ENCODE measurements at regions not wholly inside any gene's neighbourhood (a gene's known extent, or its start where the extent isn't known, plus 50 kb on each side); places are given as distances from the start of the nearest gene placed in this dataset.

DNA sequence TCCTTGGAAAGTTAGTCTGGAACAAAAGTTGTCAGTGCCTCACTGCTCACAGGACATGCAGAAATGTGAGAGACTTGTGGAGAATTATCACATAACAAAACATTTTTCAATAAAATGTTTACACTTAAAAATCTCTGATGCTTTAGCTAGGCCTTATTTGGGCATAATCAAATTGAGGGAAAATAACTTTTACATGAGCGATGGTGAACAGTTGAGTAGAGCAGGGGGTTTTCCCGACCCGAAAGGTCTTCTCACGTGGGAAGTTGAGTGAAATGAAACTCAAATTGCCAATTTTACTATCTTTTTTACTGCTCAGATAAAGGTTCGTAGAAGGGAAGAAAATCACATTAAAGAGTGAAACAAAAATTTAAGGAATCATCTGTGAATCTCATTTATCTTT is 465.6 kb downstream of the MTX2 start:
- Mint-ChIP-seq H3K4me1 (ENCODE audit: low read depth) (no peaks in the 10 kb centered on the region), H3K27ac (no peak overlapping the region), H3K9me3 (no peaks in the 10 kb centered on the region), H3K27me3 (no peaks in the 10 kb centered on the region), H3K4me3 (no peak overlapping the region), H3K36me3 (ENCODE audit: low read depth) (no peaks in the 10 kb centered on the region)
- intact Hi-C loops (cut with micrococcal nuclease), result no loop called here

DNA sequence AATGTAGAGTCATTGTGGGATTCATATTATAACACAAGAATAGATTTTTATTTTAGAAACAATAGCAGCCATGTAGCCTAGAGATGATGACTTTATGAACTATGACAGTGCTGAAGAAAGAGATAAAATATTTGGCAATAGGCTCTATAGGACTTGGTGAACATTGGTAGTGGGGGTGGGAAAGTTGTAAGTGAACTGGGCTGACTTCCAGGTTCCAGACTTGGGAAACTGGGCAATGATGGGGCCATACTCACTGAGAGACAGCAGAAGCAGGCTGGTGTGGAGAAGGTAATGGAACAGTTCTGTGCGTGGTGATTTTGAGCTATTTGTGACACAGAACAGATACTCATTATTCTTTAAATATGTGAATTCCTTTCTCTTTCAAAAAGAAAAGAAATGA is 470.3 kb upstream of the HNRNPA3 start:
- Mint-ChIP-seq H3K36me3 (ENCODE audit: low read depth) (no peaks in the 10 kb centered on the region), H3K27ac (no peak overlapping the region), H3K9me3 (no peaks in the 10 kb centered on the region), H3K4me3 (no peak overlapping the region), H3K4me1 (ENCODE audit: low read depth) (no peaks in the 10 kb centered on the region), H3K27me3 (no peaks in the 10 kb centered on the region)
- intact Hi-C loops (cut with micrococcal nuclease), result no loop called here

DNA sequence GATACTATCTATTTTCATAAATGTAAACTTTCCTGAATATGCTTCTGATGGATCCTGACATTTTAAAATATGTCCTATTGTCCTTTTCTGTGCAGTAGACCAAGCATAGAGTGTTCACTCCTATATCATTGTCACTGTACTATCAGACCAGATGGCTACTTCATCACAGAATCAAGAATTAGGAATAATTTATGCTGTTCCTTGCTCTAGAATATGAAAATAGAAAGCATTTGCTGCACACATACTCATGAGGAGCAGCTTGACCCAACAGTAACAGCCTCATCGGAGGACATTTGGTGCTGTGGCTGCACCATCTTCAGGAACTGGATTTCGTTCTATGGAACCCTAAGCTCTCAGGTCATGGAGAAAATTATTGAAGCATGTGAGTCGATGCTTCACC is 468.9 kb upstream of the HNRNPA3 start:
- Mint-ChIP-seq H3K9me3 (no peaks in the 10 kb centered on the region), H3K27me3 (no peaks in the 10 kb centered on the region), H3K27ac (no peak overlapping the region), H3K36me3 (ENCODE audit: low read depth) (no peaks in the 10 kb centered on the region), H3K4me3 (no peak overlapping the region), H3K4me1 (ENCODE audit: low read depth) (no peaks in the 10 kb centered on the region)
- intact Hi-C loops (cut with micrococcal nuclease), result no loop called here

DNA sequence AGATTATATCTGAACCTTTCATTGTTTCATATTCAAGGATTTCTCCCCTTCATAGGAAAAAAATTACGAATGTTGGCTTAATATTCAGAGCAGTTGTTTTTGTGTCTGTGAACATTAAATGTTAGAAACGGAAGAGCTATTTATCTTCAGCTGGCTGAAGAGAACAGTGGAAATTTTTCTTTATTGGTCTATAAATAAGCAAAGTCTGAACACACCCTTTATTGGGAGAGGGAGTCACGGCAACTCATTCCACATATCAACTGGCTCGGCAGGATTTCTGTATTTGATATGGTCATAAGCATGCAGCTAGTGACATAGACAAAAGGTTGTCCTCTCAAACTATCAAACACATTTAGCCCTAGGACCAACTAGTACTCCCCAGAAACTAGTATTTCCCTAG is 468.4 kb upstream of the HNRNPA3 start:
- H3K4me1 Mint-ChIP-seq (ENCODE audit: low read depth), result no peaks in the 10 kb centered on the region
- intact Hi-C loops (cut with micrococcal nuclease), result no loop called here
- no peak overlapping the region for H3K27ac Mint-ChIP-seq
- H3K4me3 Mint-ChIP-seq, result no peak overlapping the region
- no peaks in the 10 kb centered on the region for H3K27me3 Mint-ChIP-seq
- H3K36me3 Mint-ChIP-seq (ENCODE audit: low read depth), result no peaks in the 10 kb centered on the region
- H3K9me3 Mint-ChIP-seq, result no peaks in the 10 kb centered on the region

DNA sequence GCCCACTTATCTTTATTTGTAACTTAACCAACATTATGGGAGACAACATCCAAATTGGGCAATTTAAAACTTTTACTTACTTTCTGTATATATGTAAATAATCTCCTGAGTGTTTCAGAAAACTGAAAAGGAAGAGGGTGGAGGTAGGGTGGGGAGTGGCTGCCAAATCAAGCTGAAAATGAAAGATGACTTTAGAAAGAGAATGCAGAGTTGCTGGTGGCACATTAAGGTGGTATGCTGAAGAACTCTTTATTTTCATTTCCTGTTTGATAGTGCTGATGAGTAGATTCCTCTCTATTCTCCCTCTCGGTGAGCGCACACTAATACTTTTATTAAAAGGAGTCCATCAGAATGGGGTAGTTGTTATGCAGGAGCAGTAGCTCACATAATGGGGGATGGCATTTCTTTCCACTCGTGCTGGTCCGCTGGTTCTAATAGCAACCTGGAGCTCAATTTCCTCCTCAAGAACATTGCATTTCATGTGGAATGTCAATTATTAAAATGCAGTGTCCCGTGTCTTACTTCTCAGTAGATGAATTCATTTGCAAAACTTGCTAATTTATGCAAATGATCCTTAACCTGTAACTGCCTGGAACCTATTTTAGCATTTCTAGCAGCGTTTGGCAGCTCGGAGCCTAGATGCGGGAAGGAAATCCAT is 466.9 kb upstream of the HNRNPA3 start:
- H3K4me1 Mint-ChIP-seq (ENCODE audit: low read depth), result no peaks in the 10 kb centered on the region
- intact Hi-C loops (cut with micrococcal nuclease), result no loop called here
- H3K36me3 Mint-ChIP-seq (ENCODE audit: low read depth), result no peaks in the 10 kb centered on the region
- no peaks in the 10 kb centered on the region for H3K9me3 Mint-ChIP-seq
- no peak overlapping the region for H3K27ac Mint-ChIP-seq
- no peak overlapping the region for H3K4me3 Mint-ChIP-seq
- no peaks in the 10 kb centered on the region for H3K27me3 Mint-ChIP-seq

DNA sequence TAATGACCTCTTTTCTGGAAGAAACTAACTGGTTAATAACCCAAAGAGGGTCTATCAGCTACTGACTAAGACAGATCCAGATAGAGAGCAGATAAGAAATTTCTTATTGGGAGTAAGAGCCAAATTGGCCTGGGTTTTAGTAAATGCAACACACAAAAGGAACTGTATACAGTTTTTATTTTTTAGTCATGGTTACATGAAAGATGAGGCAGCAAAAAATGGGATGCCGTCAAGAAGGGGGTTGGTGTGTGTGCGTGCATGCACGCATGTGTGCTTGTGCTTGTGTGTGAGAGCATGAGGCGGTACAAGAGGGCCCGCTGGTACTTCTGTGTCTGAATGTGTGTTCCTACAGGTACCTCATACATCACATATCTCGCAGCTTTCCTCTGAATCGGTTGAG is 466.2 kb upstream of the HNRNPA3 start:
- H3K4me1 Mint-ChIP-seq (ENCODE audit: low read depth), result no peaks in the 10 kb centered on the region
- H3K4me3 Mint-ChIP-seq, result no peak overlapping the region
- H3K27ac Mint-ChIP-seq, result no peak overlapping the region
- no peaks in the 10 kb centered on the region for H3K36me3 Mint-ChIP-seq (ENCODE audit: low read depth)
- H3K9me3 Mint-ChIP-seq, result no peaks in the 10 kb centered on the region
- H3K27me3 Mint-ChIP-seq, result no peaks in the 10 kb centered on the region
- intact Hi-C loops (cut with micrococcal nuclease), result no loop called here

DNA sequence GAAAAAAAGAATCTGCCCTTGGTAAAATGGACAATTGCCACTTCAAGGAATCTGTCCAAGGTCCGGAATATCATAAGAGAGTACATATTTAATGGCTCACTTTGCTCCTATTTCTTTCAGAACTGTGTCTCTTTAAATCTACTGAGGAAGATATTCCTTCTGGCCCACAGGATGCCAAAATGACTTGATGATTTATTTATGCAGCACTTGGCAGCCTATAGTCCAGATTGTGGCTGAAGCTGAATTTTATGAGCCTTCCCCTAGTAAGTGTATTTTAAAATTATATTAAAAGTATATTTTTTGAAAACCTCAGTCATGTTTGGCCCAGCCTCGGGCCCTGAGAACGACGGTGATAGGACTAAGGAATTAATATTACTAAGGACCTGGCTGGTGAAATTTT is 465.1 kb upstream of the HNRNPA3 start:
- Mint-ChIP-seq H3K4me3 (no peak overlapping the region), H3K27me3 (no peaks in the 10 kb centered on the region), H3K27ac (no peak overlapping the region), H3K4me1 (ENCODE audit: low read depth) (no peaks in the 10 kb centered on the region), H3K36me3 (ENCODE audit: low read depth) (no peaks in the 10 kb centered on the region), H3K9me3 (no peaks in the 10 kb centered on the region)
- intact Hi-C loops (cut with micrococcal nuclease), result no loop called here

DNA sequence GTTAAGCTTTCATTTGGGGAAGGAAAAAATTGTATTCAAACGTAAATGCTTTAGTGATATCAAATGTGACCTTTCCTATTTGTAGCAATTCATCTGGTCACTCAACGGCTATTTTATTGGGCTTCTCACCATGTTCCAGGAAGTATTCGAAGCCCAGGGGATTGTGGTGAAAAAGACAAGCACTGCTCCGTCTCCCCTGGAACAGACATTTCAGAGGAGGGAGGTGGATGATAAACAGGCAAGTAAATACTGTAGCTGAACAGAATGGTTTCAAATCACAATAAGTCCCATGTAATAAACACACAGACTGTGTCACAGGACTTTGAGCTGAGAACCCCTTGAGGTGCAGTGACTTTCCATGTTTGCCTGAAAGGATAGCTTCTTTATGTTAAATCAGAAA is 464.7 kb upstream of the HNRNPA3 start:
- no peak overlapping the region for H3K27ac Mint-ChIP-seq
- no peaks in the 10 kb centered on the region for H3K27me3 Mint-ChIP-seq
- no peaks in the 10 kb centered on the region for H3K36me3 Mint-ChIP-seq (ENCODE audit: low read depth)
- H3K9me3 Mint-ChIP-seq, result no peaks in the 10 kb centered on the region
- H3K4me1 Mint-ChIP-seq (ENCODE audit: low read depth), result no peaks in the 10 kb centered on the region
- no peak overlapping the region for H3K4me3 Mint-ChIP-seq
- intact Hi-C loops (cut with micrococcal nuclease), result no loop called here

DNA sequence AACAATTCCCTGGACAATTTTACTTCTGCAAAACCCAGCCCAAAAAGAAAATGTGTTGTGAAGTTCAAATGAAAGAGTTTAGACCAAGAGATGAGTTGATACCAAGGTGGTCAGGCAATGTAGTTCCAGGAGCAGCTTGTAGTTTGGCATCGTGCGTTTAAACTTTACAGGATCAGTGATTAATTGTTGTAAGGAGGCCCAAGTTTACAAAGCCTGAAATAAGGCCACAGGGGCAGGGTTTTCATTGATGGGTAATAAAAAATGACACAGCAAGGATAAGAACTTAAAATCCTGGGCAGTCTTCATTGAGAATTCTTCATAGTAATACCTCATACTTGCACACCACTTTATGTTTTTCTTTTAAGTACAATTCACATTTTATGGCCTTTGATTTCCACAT is 463.9 kb upstream of the HNRNPA3 start:
- no peak overlapping the region for H3K4me3 Mint-ChIP-seq
- H3K27ac Mint-ChIP-seq, result no peak overlapping the region
- intact Hi-C loops (cut with micrococcal nuclease), result no loop called here
- peaks cover 3% of the 10 kb centered on the region for H3K4me1 Mint-ChIP-seq (ENCODE audit: low read depth)
- no peaks in the 10 kb centered on the region for H3K36me3 Mint-ChIP-seq (ENCODE audit: low read depth)
- H3K27me3 Mint-ChIP-seq, result no peaks in the 10 kb centered on the region
- H3K9me3 Mint-ChIP-seq, result no peaks in the 10 kb centered on the region

DNA sequence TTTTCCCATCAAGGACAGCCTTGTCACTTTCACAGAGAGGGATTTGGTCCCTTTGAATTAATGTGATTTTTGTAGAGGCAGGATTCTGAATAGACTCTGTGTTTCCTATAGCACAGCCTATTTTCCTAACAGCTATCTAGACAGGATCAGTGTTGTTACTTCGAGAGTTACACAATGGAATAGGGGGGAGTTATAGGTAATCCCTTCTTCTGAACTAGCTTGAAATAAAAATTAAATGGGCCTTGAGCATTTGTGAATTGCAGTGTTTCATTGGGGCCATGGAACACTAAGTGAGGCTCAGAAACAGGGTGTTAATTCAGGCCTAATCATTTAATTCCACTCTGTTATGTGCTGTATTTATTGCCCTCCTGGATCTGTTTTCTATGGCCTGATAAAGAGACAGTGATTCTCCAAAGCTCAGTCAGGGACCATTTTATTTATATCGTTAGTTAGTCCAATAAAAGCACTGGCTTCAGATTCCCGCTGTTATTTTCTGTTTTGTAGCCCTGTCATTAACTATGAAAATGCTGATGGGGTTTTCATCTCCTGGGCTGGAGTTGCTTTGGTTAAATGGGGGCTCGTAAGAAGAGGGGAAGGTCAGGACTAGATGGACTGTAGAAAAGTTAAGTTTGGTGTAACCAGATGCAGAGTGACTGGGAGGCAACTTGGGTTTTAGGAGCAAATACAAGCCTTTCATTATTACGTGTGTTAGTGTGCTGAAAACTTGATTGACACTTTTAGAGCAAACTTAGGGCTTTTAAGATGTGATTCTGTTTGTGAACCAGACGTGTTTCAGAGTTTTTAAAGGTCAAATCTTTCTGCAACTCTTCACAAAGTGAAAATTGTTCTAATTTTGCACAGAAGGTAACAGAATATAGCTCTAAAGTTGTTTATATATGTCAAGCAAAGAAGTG is 461.0 kb upstream of the HNRNPA3 start:
- no peak overlapping the region for H3K4me3 Mint-ChIP-seq
- peaks cover 7% of the 10 kb centered on the region for H3K4me1 Mint-ChIP-seq (ENCODE audit: low read depth)
- H3K27ac Mint-ChIP-seq, result no peak overlapping the region
- intact Hi-C loops (cut with micrococcal nuclease), result no loop called here
- no peaks in the 10 kb centered on the region for H3K9me3 Mint-ChIP-seq
- H3K36me3 Mint-ChIP-seq (ENCODE audit: low read depth), result no peaks in the 10 kb centered on the region
- no peaks in the 10 kb centered on the region for H3K27me3 Mint-ChIP-seq

DNA sequence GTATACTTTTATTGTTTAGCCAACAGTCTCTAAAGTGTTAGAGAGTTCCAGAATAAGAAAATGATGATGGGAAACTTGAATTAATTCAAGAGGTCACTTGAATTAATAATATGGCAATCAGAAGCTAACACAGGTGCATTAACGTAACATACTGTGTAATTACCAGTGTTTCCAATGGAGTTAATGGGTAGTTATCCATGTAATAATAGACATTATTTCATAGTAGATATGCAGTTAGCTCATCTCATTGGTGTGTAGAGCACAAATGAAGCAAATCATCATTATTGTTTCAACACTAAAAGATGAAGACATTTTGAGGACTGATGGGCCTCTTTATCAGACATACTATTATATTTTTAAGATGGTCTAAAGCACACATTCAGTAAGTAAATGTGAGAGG is 460.3 kb upstream of the HNRNPA3 start:
- Mint-ChIP-seq H3K27me3 (no peaks in the 10 kb centered on the region), H3K27ac (no peak overlapping the region), H3K9me3 (no peaks in the 10 kb centered on the region), H3K4me1 (ENCODE audit: low read depth) (peaks cover 7% of the 10 kb centered on the region), H3K4me3 (no peak overlapping the region), H3K36me3 (ENCODE audit: low read depth) (no peaks in the 10 kb centered on the region)
- intact Hi-C loops (cut with micrococcal nuclease), result no loop called here

DNA sequence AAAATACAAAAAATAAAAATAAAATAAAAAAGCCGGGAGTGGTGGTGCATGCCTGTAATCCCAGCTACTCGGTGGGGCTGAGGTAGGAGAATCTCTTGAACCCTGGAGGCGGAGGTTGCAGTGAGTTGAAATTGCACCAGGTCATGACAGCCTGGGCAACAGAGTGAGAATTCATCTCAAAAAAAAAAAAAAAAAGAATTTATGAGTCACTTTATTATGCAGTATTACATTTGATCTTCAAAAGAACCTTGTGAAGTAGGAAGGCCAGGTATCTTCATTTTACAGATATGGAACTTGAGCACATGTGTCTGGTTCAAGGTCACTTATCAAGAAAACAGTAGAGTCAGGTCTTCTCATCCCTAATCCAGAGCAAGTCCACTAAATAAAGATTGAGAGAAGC is 459.4 kb upstream of the HNRNPA3 start:
- intact Hi-C loops (cut with micrococcal nuclease), result no loop called here
- H3K4me1 Mint-ChIP-seq (ENCODE audit: low read depth), result peaks cover 7% of the 10 kb centered on the region

DNA sequence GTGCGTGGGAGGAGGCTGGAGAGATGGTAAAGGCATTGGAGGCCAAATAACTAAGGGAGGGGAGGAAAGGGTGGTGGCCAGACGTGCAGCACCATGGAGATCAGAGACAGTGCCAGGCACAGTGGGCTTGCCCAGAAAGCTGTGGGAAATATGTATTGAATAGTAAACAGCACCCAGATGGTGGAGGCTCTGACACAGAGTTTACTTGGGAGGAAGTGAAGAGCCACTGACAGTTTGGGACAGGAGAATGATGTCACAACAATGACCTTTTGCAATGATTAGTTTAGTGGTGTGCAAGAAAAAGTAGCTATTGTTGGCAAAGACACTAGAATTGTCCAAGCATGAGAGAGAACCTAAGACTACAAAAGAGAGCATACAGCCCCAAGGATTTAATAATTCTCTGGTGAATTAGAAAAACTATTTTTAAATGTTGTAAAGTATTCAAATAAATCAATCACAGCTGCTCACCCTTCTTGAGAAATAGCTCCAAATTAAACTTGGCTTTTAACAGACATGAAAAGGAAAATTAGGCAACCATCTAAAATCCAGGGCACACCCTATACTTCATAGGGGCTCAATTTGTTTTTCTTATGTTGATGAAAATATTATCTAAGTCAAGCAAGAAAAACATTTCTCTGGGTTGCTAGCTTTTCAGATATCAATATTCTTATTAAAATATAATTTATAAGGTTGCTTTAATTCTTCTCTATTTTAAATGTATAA is 458.7 kb upstream of the HNRNPA3 start:
- intact Hi-C loops (cut with micrococcal nuclease), result no loop called here
- Mint-ChIP-seq H3K4me3 (no peak overlapping the region), H3K9me3 (no peaks in the 10 kb centered on the region), H3K36me3 (ENCODE audit: low read depth) (no peaks in the 10 kb centered on the region), H3K4me1 (ENCODE audit: low read depth) (peaks cover 7% of the 10 kb centered on the region), H3K27me3 (no peaks in the 10 kb centered on the region), H3K27ac (no peak overlapping the region)

More for the DNA sequence above, 459.4 kb upstream of the HNRNPA3 start:
- Mint-ChIP-seq H3K36me3 (ENCODE audit: low read depth) (no peaks in the 10 kb centered on the region), H3K4me3 (no peak overlapping the region), H3K27me3 (no peaks in the 10 kb centered on the region), H3K9me3 (no peaks in the 10 kb centered on the region), H3K27ac (no peak overlapping the region)

DNA sequence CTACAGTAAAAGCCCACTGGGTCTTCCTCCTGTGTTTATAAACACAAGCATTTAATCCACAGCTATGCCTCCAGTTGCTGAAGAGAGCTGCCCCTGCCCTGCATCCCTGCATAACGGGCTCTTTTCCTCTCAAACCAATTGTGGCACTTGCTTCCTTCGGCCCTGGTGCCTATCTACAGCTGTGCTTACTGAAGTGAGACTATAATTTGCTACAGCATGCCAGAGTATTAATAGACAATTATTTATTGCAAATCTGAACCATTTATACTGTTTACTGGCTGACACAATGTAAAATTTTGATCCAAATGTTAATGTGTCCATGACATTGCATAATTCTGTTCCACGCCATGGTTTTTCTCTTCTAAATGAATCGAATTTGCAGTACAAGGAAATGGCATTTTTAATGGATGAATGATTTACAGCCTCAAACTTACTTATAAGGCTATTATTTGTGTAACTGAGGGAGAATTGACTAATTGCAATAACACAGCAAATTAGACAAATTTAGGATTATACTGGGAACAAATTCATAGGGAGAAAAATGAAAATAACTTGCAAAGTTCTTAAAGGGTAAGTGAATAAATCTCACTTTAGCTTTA is 457.0 kb upstream of the HNRNPA3 start:
- H3K36me3 Mint-ChIP-seq (ENCODE audit: low read depth), result no peaks in the 10 kb centered on the region
- H3K4me3 Mint-ChIP-seq, result no peak overlapping the region
- H3K4me1 Mint-ChIP-seq (ENCODE audit: low read depth), result peaks cover 7% of the 10 kb centered on the region
- no peaks in the 10 kb centered on the region for H3K9me3 Mint-ChIP-seq
- H3K27me3 Mint-ChIP-seq, result no peaks in the 10 kb centered on the region
- intact Hi-C loops (cut with micrococcal nuclease), result no loop called here
- no peak overlapping the region for H3K27ac Mint-ChIP-seq

All from dendritic cell treated with granulocyte-macrophage colony-stimulating factor and Interleukin-4, amounts not matched to agents 40 ng/mL and 50 ng/mL, for 4 days (primary cell).